ENCODE measurements at regions not wholly inside any gene's neighbourhood (a gene's known extent, or its start where the extent isn't known, plus 50 kb on each side); places are given as distances from the start of the nearest gene placed in this dataset.

- TF ChIP-seq CTCF (IDR thresholded peaks at IDR 0.05; ENCODE audit: low read depth, low read length) (no peak), EZH2phosphoT487 (IDR thresholded peaks at IDR 0.05; ENCODE audit: low read depth) (no peak)
Observed at GRCh38 chr4:157888281-157888680, 284.5 kb downstream of the GASK1B start.
